HCT116 (cell line): ENCODE measurements at regions not wholly inside any gene's neighbourhood (a gene's known extent, or its start where the extent isn't known, plus 50 kb on each side); places are given as distances from the start of the nearest gene placed in this dataset.

Source experiments
- ATAC-seq: fragments of 200-7000 bp; cut with Tn5 transposase; 2 replicates; pipeline ENCODE4 v1.9.1; 2020; ENCODE audit warnings: mild to moderate bottlenecking, moderate library complexity
- BruUV-seq: library from RNA; stranded (reverse); fragments of 400-500 nt; replicated peaks from 2 replicates; lab custom pipeline; 2021; lab: Mats Ljungman, UMichigan
- CTCF ChIA-PET: fragments of 300-600 bp; sonication (Branson Sonifier 250); formaldehyde crosslinking; loops from one replicate; lab custom pipeline; 2021; ENCODE audit warnings: antibody characterized with exemption; lab: Charles Lee
- POLR2A ChIA-PET: fragments of 300-600, 350-600 bp; sonication (Branson Sonifier 250); formaldehyde crosslinking; loops from one replicate; lab custom pipeline; 2021; ENCODE audit warnings: antibody characterized with exemption; lab: Charles Lee
- RAD21 ChIA-PET, 2 experiments: fragments of 300-600 bp; sonication (Branson Sonifier 250); formaldehyde crosslinking; loops; one replicate each; lab custom pipeline; 2023; ENCODE audit warnings: low total read pairs in 2 of 2; ENCODE audit not compliant: uncharacterized antibody in 2 of 2, unreplicated experiment in 2 of 2, low non-redundant PET in 1 of 2; lab: Charles Lee
- DNase-seq: peaks from one replicate; pipeline ENCODE4 v3.0.0-alpha.2; 2010; ENCODE audit warnings: low read depth, low spot score
- H2AFZ ChIP-seq: fragments of 200-600 bp; shearing (Covaris generic), sonication (generic); 2 replicates; pipeline ENCODE4 v1.6.1; 2017; ENCODE audit warnings: low read depth, mixed run types, mixed read lengths, antibody characterized with exemption, low read length; ENCODE audit not compliant: poor library complexity, severe bottlenecking
- H3K27ac ChIP-seq: 2 replicates; pipeline ENCODE4 v1.5.1; 2012; ENCODE audit warnings: low read depth, low read length
- H3K27me3 ChIP-seq: fragments of 200-600 bp; sonication (generic); 2 replicates; pipeline ENCODE4 v1.6.1; 2016; ENCODE audit warnings: mixed run types, low read length, mixed read lengths; ENCODE audit not compliant: insufficient read depth
- H3K36me3 ChIP-seq, 2 experiments: fragments of 200-500 bp in 1 of 2; fragments of 200-600 bp in 1 of 2; sonication (Bioruptor generic) in 1 of 2; sonication (generic) in 1 of 2; 2 replicates each; pipeline versions ENCODE4 v1.5.1 to v1.6.1; 2014 to 2016; ENCODE audit warnings: low read length in 2 of 2, inconsistent platforms in 1 of 2, mixed read lengths in 1 of 2, mixed run types in 1 of 2; ENCODE audit not compliant: insufficient read depth in 2 of 2, control insufficient read depth in 1 of 2
- H3K4me1 ChIP-seq, 2 experiments: fragments of 200-600 bp in 1 of 2; sonication (generic) in 1 of 2; 2 replicates each; pipeline versions ENCODE4 v1.5.1 to v1.6.1; 2012 to 2017; ENCODE audit warnings: low read length in 2 of 2, inconsistent platforms in 1 of 2, mild to moderate bottlenecking in 1 of 2, mixed read lengths in 1 of 2, mixed run types in 1 of 2, moderate library complexity in 1 of 2; ENCODE audit not compliant: insufficient read depth in 2 of 2, control insufficient read depth in 1 of 2
- H3K4me2 ChIP-seq: fragments of 200-600 bp; sonication (generic); 2 replicates; pipeline ENCODE4 v1.6.1; 2017; ENCODE audit warnings: mixed run types, low read length, mixed read lengths
- H3K4me3 ChIP-seq, 2 experiments: fragments of 200-600 bp in 1 of 2; sonication (generic) in 1 of 2; replicated peaks in 1 of 2; 2 replicates each; pipeline ENCODE4 v1.5.1; 2011 to 2016; ENCODE audit warnings: low read length in 2 of 2, control low read depth in 1 of 2, low read depth in 1 of 2, mild to moderate bottlenecking in 1 of 2, mixed read lengths in 1 of 2, mixed run types in 1 of 2
- H3K79me2 ChIP-seq: fragments of 200-600 bp; sonication (generic); 2 replicates; pipeline ENCODE4 v1.6.1; 2017; ENCODE audit warnings: mild to moderate bottlenecking, mixed run types, low read length, moderate library complexity, mixed read lengths; ENCODE audit not compliant: insufficient read depth
- H3K9ac ChIP-seq: fragments of 200-600 bp; sonication (generic); 2 replicates; pipeline ENCODE4 v1.6.1; 2016; ENCODE audit warnings: low read length, mixed read lengths
- H3K9me2 ChIP-seq: fragments of 200-600 bp; sonication (generic), shearing (Covaris generic); 2 replicates; pipeline ENCODE4 v1.6.1; 2017; ENCODE audit warnings: mixed run types, mild to moderate bottlenecking, moderate library complexity; ENCODE audit not compliant: insufficient read depth
- H3K9me3 ChIP-seq, 2 experiments: fragments of 200-500 bp in 1 of 2; fragments of 200-600 bp in 1 of 2; sonication (Bioruptor generic) in 1 of 2; sonication (generic) in 1 of 2; 2 replicates each; pipeline ENCODE4 v1.6.1; 2014 to 2017; ENCODE audit warnings: low read length in 2 of 2, mixed read lengths in 2 of 2, inconsistent platforms in 1 of 2, low read depth in 1 of 2, mild to moderate bottlenecking in 1 of 2, mixed run types in 1 of 2, moderate library complexity in 1 of 2; ENCODE audit not compliant: control insufficient read depth in 1 of 2, insufficient read depth in 1 of 2
- H4K20me1 ChIP-seq: fragments of 200-600 bp; sonication (generic), shearing (Covaris generic); 2 replicates; pipeline ENCODE4 v1.6.1; 2017; ENCODE audit warnings: mixed run types, mild to moderate bottlenecking, moderate library complexity; ENCODE audit not compliant: insufficient read depth
- CEBPB ChIP-seq: IDR thresholded peaks from 2 replicates; pipeline ENCODE4 v1.6.1; 2012; ENCODE audit warnings: low read depth
- POLR2A ChIP-seq: IDR thresholded peaks from 2 replicates; pipeline ENCODE4 v1.7.0; 2011; ENCODE audit warnings: borderline replicate concordance; ENCODE audit not compliant: insufficient read depth, insufficient read length; ENCODE audit errors: extremely low read depth
- SP1 ChIP-seq: IDR thresholded peaks from 2 replicates; pipeline ENCODE4 v1.6.1; 2012; ENCODE audit warnings: low read depth
- ZFX ChIP-seq: fragments of 450-650 bp; IDR thresholded peaks from 2 replicates; pipeline ENCODE4 v1.6.1; 2017
- intact Hi-C: fragments of 100-400 bp; cut with micrococcal nuclease; formaldehyde crosslinking; loops from 2 replicates; pipeline ENCODE4 v1.10.0; 2022
- TF ChIP-seq, protein P1 (sequence below), 3 experiments: fragments of 200-600 bp in 1 of 3; sonication (generic) in 1 of 3; IDR thresholded peaks in 2 of 3; conservative IDR thresholded peaks in 1 of 3; 2 replicates each; pipeline ENCODE4 v1.5.1; 2012 to 2017; ENCODE audit warnings: low read depth in 2 of 3, low read length in 2 of 3, antibody characterized with exemption in 1 of 3, borderline replicate concordance in 1 of 3, control low read depth in 1 of 3, mild to moderate bottlenecking in 1 of 3, mixed read lengths in 1 of 3, mixed run types in 1 of 3, moderate library complexity in 1 of 3; ENCODE audit not compliant: insufficient read depth in 1 of 3

DNA sequence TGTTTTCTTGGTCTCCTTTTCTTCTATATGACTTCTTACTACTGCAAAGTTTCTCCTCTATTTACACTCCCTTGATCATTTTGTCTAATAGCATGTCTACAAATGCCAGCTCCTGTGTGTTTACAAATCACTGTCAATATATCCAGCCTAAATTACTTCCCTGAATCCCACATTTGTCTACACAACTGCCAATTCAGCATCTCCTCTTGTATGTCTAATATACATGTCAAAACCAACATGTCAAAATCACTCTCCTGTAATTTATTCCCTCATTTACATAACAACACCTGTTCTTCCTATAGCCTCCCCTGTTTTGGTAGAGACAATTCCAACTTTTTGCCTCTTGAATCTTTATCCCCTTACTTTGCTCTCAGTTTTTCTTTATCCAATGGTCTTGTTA is 359.3 kb downstream of the PLOD2 start:
- no peak for DNase-seq
- H3K9me3 ChIP-seq, result no peaks in the 10 kb centered on the region
- H3K4me2 ChIP-seq, result no peak overlapping the region
- H3K27me3 ChIP-seq, result no peaks in the 10 kb centered on the region
- RAD21 ChIA-PET, result no interaction called here
- intact Hi-C loops, result no loop called here
- no peak overlapping the region for H2AFZ ChIP-seq
- H4K20me1 ChIP-seq, result no peaks in the 10 kb centered on the region
- TF ChIP-seq CEBPB (no peak), ZFX (no peak)
- CTCF ChIA-PET, result no interaction called here
- H3K79me2 ChIP-seq, result no peaks in the 10 kb centered on the region
- POLR2A ChIA-PET, result no interaction called here
- no peaks in the 10 kb centered on the region for H3K9me2 ChIP-seq
- no peak overlapping the region for H3K27ac ChIP-seq
- no peak for ATAC-seq
- no peaks in the 10 kb centered on the region for H3K4me1 ChIP-seq
- H3K4me3 ChIP-seq, result no peak overlapping the region
- no TSS peak for BruUV-seq
- no peak overlapping the region for H3K9ac ChIP-seq
- H3K36me3 ChIP-seq, result no peaks in the 10 kb centered on the region

DNA sequence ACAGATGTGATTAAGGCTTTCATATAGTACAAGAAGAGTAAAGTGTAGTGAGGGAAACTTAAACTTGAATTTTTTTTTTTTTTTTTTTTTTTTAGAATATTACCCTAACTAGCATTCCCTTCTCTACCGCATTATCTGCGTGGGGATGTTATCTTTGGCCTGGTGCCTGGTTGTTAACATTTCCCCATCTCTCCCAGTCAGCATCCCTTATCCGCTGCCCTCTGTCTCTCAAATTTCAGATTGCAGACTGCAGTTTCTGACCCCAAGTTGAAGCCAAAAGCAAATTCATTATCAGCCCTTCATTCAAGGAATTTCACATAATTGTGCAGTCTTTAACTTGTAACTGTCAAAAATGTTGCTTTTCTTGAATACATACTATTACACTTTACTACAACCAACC is 353.0 kb downstream of the PLOD2 start:
- Histone ChIP-seq H3K4me3 (no peak overlapping the region), H3K79me2 (no peaks in the 10 kb centered on the region), H3K27ac (no peak overlapping the region), H3K36me3 (no peaks in the 10 kb centered on the region), H2AFZ (no peak overlapping the region), H3K9ac (no peak overlapping the region), H3K4me2 (no peak overlapping the region), H4K20me1 (no peaks in the 10 kb centered on the region), H3K4me1 (no peaks in the 10 kb centered on the region), H3K9me3 (no peaks in the 10 kb centered on the region), H3K27me3 (no peaks in the 10 kb centered on the region), H3K9me2 (no peaks in the 10 kb centered on the region)
- ChIA-PET POLR2A (no interaction called here), CTCF (no interaction called here), RAD21 (no interaction called here)
- BruUV-seq, result no TSS peak
- no peak for DNase-seq
- TF ChIP-seq POLR2A, result no peak
- TF ChIP-seq, protein P1, sequence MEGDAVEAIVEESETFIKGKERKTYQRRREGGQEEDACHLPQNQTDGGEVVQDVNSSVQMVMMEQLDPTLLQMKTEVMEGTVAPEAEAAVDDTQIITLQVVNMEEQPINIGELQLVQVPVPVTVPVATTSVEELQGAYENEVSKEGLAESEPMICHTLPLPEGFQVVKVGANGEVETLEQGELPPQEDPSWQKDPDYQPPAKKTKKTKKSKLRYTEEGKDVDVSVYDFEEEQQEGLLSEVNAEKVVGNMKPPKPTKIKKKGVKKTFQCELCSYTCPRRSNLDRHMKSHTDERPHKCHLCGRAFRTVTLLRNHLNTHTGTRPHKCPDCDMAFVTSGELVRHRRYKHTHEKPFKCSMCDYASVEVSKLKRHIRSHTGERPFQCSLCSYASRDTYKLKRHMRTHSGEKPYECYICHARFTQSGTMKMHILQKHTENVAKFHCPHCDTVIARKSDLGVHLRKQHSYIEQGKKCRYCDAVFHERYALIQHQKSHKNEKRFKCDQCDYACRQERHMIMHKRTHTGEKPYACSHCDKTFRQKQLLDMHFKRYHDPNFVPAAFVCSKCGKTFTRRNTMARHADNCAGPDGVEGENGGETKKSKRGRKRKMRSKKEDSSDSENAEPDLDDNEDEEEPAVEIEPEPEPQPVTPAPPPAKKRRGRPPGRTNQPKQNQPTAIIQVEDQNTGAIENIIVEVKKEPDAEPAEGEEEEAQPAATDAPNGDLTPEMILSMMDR (IDR thresholded peaks at IDR 0.05 in 2 of 3, conservative IDR thresholded peaks at IDR 0.05 in 1 of 3; ENCODE audit: borderline replicate concordance in 1 of 3, insufficient read depth in 1 of 3, low read depth in 2 of 3, low read length in 2 of 3), result peak in 2 of 3 experiments; percentile 6 to 18; a peak in 2 of 6 replicates
- TF ChIP-seq SP1, result no peak
- intact Hi-C loops, result no loop called here
- peak; percentile 44; the same call in 1 of the 2 replicates for ATAC-seq
